ENCODE measurements at regions not wholly inside any gene's neighbourhood (a gene's known extent, or its start where the extent isn't known, plus 50 kb on each side); places are given as distances from the start of the nearest gene placed in this dataset.

- Histone ChIP-seq H2AK5ac (ENCODE audit: low read length) (no peak overlapping the region), H3K27ac (ENCODE audit: low read depth, low read length) (no peak overlapping the region), H3K79me1 (ENCODE audit: low read length) (no peaks in the 10 kb centered on the region), H3K9me3 (ENCODE audit: insufficient read depth, low read depth, low read length) (no peaks in the 10 kb centered on the region), H3K4me2 (ENCODE audit: low read length) (no peak overlapping the region), H3K4me3 (ENCODE audit: low read depth, low read length) (no peak overlapping the region), H3K18ac (ENCODE audit: low read length) (no peak overlapping the region), H3K23ac (ENCODE audit: low read length) (no peak overlapping the region), H4K12ac (ENCODE audit: low read depth, low read length) (no peak overlapping the region), H3K36me3 (ENCODE audit: control insufficient read depth in 1 of 2, insufficient read depth in 2 of 2, low read length in 2 of 2) (no peaks in the 10 kb centered on the region), H3K27me3 (ENCODE audit: insufficient read depth, low read length) (no peaks in the 10 kb centered on the region), H3K4ac (ENCODE audit: low read depth, low read length) (no peak overlapping the region), H3K14ac (ENCODE audit: low read length) (no peak overlapping the region), H3K4me1 (ENCODE audit: control insufficient read depth in 1 of 2, insufficient read depth in 2 of 2, low read length in 2 of 2) (no peaks in the 10 kb centered on the region), H2AFZ (ENCODE audit: insufficient read depth, low read length, poor library complexity) (no peak overlapping the region), H2BK12ac (ENCODE audit: low read length) (no peak overlapping the region), H2BK5ac (ENCODE audit: low read depth, low read length, poor library complexity) (no peak overlapping the region), H3K79me2 (ENCODE audit: control insufficient read depth, insufficient read depth, low read length, poor library complexity) (no peaks in the 10 kb centered on the region), H2BK120ac (ENCODE audit: insufficient read depth, low read length, poor library complexity) (no peak overlapping the region), H4K91ac (ENCODE audit: low read depth, low read length) (no peak overlapping the region), H4K8ac (ENCODE audit: low read depth, low read length) (no peak overlapping the region), H3K9ac (ENCODE audit: low read length) (no peak overlapping the region)
- DNase-seq = peak; percentile 1 to 19
- WGBS (ENCODE audit: extremely low coverage, insufficient coverage, insufficient read length) = no CpG with 5 or more reads among the region's 1 CpG
These were observed 168.9 kb downstream of the RAP2B start for GRCh38 chr3:153330901-153331300.

GRCh38 chr3:153331676-153332075 lies 169.7 kb downstream of the RAP2B start:
- no peaks in the 10 kb centered on the region for H3K4me1 ChIP-seq (ENCODE audit: control insufficient read depth in 1 of 2, insufficient read depth in 2 of 2, low read length in 2 of 2)
- no peak overlapping the region for H2BK12ac ChIP-seq (ENCODE audit: low read length)
- H3K14ac ChIP-seq (ENCODE audit: low read length) = no peak overlapping the region
- no peaks in the 10 kb centered on the region for H3K9me3 ChIP-seq (ENCODE audit: insufficient read depth, low read depth, low read length)
- no peak overlapping the region for H4K91ac ChIP-seq (ENCODE audit: low read depth, low read length)
- no peak overlapping the region for H2BK120ac ChIP-seq (ENCODE audit: insufficient read depth, low read length, poor library complexity)
- H3K27me3 ChIP-seq (ENCODE audit: insufficient read depth, low read length) = no peaks in the 10 kb centered on the region
- no peak overlapping the region for H3K4ac ChIP-seq (ENCODE audit: low read depth, low read length)
- H2AK5ac ChIP-seq (ENCODE audit: low read length) = no peak overlapping the region
- no peak overlapping the region for H4K8ac ChIP-seq (ENCODE audit: low read depth, low read length)
- no peaks in the 10 kb centered on the region for H3K79me2 ChIP-seq (ENCODE audit: control insufficient read depth, insufficient read depth, low read length, poor library complexity)
- no peak overlapping the region for H3K4me3 ChIP-seq (ENCODE audit: low read depth, low read length)
- H2AFZ ChIP-seq (ENCODE audit: insufficient read depth, low read length, poor library complexity) = no peak overlapping the region
- no peaks in the 10 kb centered on the region for H3K79me1 ChIP-seq (ENCODE audit: low read length)
- no peaks in the 10 kb centered on the region for H3K36me3 ChIP-seq (ENCODE audit: control insufficient read depth in 1 of 2, insufficient read depth in 2 of 2, low read length in 2 of 2)
- H3K9ac ChIP-seq (ENCODE audit: low read length) = no peak overlapping the region
- H3K18ac ChIP-seq (ENCODE audit: low read length) = no peak overlapping the region
- H4K12ac ChIP-seq (ENCODE audit: low read depth, low read length) = no peak overlapping the region
- no peak for DNase-seq
- no peak overlapping the region for H2BK5ac ChIP-seq (ENCODE audit: low read depth, low read length, poor library complexity)
- H3K4me2 ChIP-seq (ENCODE audit: low read length) = no peak overlapping the region
- H3K27ac ChIP-seq (ENCODE audit: low read depth, low read length) = no peak overlapping the region
- H3K23ac ChIP-seq (ENCODE audit: low read length) = no peak overlapping the region

GRCh38 chr3:153334558-153334957 lies 172.5 kb downstream of the RAP2B start:
- Histone ChIP-seq H3K27ac (ENCODE audit: low read depth, low read length) (no peak overlapping the region), H4K8ac (ENCODE audit: low read depth, low read length) (no peak overlapping the region), H3K27me3 (ENCODE audit: insufficient read depth, low read length) (no peaks in the 10 kb centered on the region), H3K79me2 (ENCODE audit: control insufficient read depth, insufficient read depth, low read length, poor library complexity) (no peaks in the 10 kb centered on the region), H3K9me3 (ENCODE audit: insufficient read depth, low read depth, low read length) (no peaks in the 10 kb centered on the region), H3K36me3 (ENCODE audit: control insufficient read depth in 1 of 2, insufficient read depth in 2 of 2, low read length in 2 of 2) (no peaks in the 10 kb centered on the region), H2AK5ac (ENCODE audit: low read length) (no peak overlapping the region), H4K12ac (ENCODE audit: low read depth, low read length) (no peak overlapping the region), H3K23ac (ENCODE audit: low read length) (no peak overlapping the region), H3K9ac (ENCODE audit: low read length) (no peak overlapping the region), H2BK12ac (ENCODE audit: low read length) (no peak overlapping the region), H2BK5ac (ENCODE audit: low read depth, low read length, poor library complexity) (no peak overlapping the region), H3K79me1 (ENCODE audit: low read length) (no peaks in the 10 kb centered on the region), H3K18ac (ENCODE audit: low read length) (no peak overlapping the region), H3K4me3 (ENCODE audit: low read depth, low read length) (no peak overlapping the region), H3K4me1 (ENCODE audit: control insufficient read depth in 1 of 2, insufficient read depth in 2 of 2, low read length in 2 of 2) (no peaks in the 10 kb centered on the region), H3K4me2 (ENCODE audit: low read length) (no peak overlapping the region), H3K14ac (ENCODE audit: low read length) (no peak overlapping the region), H3K4ac (ENCODE audit: low read depth, low read length) (no peak overlapping the region), H4K91ac (ENCODE audit: low read depth, low read length) (no peak overlapping the region), H2AFZ (ENCODE audit: insufficient read depth, low read length, poor library complexity) (no peak overlapping the region), H2BK120ac (ENCODE audit: insufficient read depth, low read length, poor library complexity) (no peak overlapping the region)
- WGBS (ENCODE audit: extremely low coverage, insufficient coverage, insufficient read length) = no CpG with 5 or more reads among the region's 1 CpG
- no peak for DNase-seq

- WGBS (ENCODE audit: extremely low coverage, insufficient coverage, insufficient read length) = no CpG with 5 or more reads among the region's 3 CpGs
- DNase-seq = no peak
- H3K9ac ChIP-seq (ENCODE audit: low read length) = no peak overlapping the region
These were observed 175.3 kb downstream of the RAP2B start for GRCh38 chr3:153337369-153337768.

More at GRCh38 chr3:153337369-153337768, 175.3 kb downstream of the RAP2B start:
- Histone ChIP-seq H3K27me3 (ENCODE audit: insufficient read depth, low read length) (no peaks in the 10 kb centered on the region), H3K79me1 (ENCODE audit: low read length) (no peaks in the 10 kb centered on the region), H3K14ac (ENCODE audit: low read length) (no peak overlapping the region), H3K4me1 (ENCODE audit: control insufficient read depth in 1 of 2, insufficient read depth in 2 of 2, low read length in 2 of 2) (no peaks in the 10 kb centered on the region), H3K4me2 (ENCODE audit: low read length) (no peak overlapping the region), H2BK120ac (ENCODE audit: insufficient read depth, low read length, poor library complexity) (no peak overlapping the region), H3K4me3 (ENCODE audit: low read depth, low read length) (no peak overlapping the region), H2AFZ (ENCODE audit: insufficient read depth, low read length, poor library complexity) (no peak overlapping the region), H2BK5ac (ENCODE audit: low read depth, low read length, poor library complexity) (no peak overlapping the region), H2AK5ac (ENCODE audit: low read length) (no peak overlapping the region), H3K18ac (ENCODE audit: low read length) (no peak overlapping the region), H3K27ac (ENCODE audit: low read depth, low read length) (no peak overlapping the region), H4K12ac (ENCODE audit: low read depth, low read length) (no peak overlapping the region), H3K36me3 (ENCODE audit: control insufficient read depth in 1 of 2, insufficient read depth in 2 of 2, low read length in 2 of 2) (no peaks in the 10 kb centered on the region), H3K79me2 (ENCODE audit: control insufficient read depth, insufficient read depth, low read length, poor library complexity) (no peaks in the 10 kb centered on the region), H3K9me3 (ENCODE audit: insufficient read depth, low read depth, low read length) (peaks cover 2% of the 10 kb centered on the region), H3K4ac (ENCODE audit: low read depth, low read length) (no peak overlapping the region), H3K23ac (ENCODE audit: low read length) (no peak overlapping the region), H2BK12ac (ENCODE audit: low read length) (no peak overlapping the region), H4K91ac (ENCODE audit: low read depth, low read length) (no peak overlapping the region), H4K8ac (ENCODE audit: low read depth, low read length) (no peak overlapping the region)

Measured in trophoblast cell (in vitro differentiated cells and primary cell).